ENCODE measurements at regions not wholly inside any gene's neighbourhood (a gene's known extent, or its start where the extent isn't known, plus 50 kb on each side); places are given as distances from the start of the nearest gene placed in this dataset.

DNA sequence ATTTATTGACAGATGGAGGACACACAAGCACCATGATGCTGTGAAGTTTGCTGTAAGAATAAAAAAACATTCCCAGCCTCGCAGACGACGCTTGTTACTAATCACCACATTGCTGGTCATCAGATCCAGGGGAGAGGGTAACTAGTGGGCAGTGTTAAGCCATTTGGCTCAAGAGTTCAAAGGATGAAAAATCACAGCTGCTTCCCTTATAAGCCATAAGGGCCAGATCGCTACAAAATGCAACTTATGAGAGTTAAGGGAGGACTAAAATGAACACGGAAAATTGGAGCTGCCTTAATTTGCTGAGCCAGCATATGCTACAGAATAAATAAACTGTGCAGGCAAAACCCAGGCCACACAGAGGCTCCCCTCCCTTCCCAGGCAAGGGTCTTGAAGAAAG is 522.6 kb downstream of the TDRD15 start:
- no peak for DNase-seq

- DNase-seq, result no peak
These were observed 526.8 kb downstream of the TDRD15 start for GRCh38 chr2:21650569-21650968.

GRCh38 chr2:21655136-21655535 is 531.4 kb downstream of the TDRD15 start:
- DNase-seq, result no peak

- no peak for DNase-seq
These were observed 532.7 kb downstream of the TDRD15 start for GRCh38 chr2:21656330-21657075.

DNA sequence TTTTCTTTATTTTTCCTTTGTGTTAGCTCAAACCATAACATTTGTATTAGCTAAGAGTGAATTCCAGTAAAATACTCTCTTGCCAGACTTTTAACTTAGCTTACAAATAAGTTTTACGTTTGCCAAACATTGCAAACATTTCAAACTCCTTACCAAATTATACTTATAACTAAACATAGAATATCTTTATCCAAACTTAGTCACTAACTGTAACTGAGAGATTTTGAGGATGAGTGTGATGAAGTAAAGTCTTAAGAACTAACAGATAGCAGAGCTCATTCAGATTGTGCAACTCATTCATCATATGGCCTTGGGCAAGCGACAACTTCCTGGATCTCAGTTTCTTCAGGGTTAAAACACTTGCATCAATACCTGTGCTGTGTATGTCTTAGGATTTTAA is 533.7 kb downstream of the TDRD15 start:
- peak; percentile 1 for DNase-seq

DNA sequence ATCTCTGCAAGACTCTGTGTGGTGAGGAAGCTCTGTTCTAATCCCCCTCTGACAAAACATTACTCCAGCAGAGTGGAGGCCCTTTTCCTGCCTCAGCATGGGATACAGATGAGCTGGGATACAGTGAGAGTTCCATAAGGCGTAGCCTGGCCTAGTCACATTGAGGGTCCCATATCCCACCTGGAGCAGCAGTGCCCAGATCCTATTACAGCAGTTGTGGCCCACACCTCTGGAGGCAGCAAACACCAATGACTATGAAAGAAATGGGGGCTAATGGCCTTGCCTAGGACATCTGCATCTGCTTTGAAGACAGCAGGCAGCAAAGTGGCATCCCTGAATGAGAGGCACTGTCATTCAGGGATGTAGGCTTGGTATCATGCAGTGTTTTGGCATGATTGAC is 534.5 kb downstream of the TDRD15 start:
- DNase-seq, result no peak

DNA sequence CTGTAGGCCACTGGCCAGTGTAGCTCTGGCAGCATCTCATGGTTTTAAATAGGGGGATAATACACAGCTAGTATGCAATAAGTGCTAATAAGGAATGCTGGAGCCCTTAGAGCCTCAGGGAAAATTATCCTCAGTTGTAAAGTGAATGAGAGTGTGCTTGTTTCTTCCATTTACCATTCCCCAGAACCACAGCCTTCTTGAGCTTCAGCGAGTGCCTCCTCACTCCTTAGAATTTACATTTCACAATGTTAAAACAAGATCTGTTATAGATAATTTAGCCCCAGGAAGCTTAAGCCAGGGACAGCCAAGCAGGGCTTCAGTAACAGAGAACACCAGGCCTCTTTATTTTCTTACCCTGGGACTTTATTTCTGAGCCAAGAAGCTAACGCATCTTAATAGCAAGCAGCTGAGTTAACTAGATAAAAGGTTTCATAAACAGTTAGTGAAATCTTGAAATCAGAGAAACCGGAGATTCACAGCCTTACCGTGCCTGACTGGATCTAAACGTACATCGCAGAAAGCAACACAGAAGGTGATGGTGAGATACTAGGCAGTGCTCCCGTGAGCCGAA is 535.2 kb downstream of the TDRD15 start:
- no peak for DNase-seq

- DNase-seq, result no peak
These were observed 540.3 kb downstream of the TDRD15 start for GRCh38 chr2:21664083-21664482.

GRCh38 chr2:21667638-21668037 is 543.9 kb downstream of the TDRD15 start:
- no peak for DNase-seq

GRCh38 chr2:21668078-21668710 is 544.4 kb downstream of the TDRD15 start:
- DNase-seq, result no peak

DNA sequence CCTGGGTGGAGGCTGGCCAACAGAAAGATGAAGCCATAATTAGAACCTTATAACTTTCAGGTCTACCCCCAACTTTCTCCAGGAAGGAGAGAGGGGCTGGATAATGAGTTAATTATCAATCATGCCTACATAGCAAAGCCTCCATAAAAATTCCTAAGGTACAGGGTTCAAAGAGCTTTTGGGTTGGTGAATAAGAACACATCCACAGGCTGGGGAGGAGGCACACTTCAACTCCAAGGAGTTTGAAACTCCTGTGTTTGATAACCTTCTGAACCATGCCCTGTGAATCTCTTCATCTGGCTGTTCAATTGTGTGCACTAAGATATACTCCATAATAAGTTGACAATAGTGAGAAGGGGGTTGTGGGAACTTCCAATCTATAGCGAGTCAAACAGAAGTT is 552.3 kb downstream of the TDRD15 start:
- no peak for DNase-seq

- DNase-seq, result no peak
These were observed 552.9 kb downstream of the TDRD15 start for GRCh38 chr2:21676676-21677075.

DNA sequence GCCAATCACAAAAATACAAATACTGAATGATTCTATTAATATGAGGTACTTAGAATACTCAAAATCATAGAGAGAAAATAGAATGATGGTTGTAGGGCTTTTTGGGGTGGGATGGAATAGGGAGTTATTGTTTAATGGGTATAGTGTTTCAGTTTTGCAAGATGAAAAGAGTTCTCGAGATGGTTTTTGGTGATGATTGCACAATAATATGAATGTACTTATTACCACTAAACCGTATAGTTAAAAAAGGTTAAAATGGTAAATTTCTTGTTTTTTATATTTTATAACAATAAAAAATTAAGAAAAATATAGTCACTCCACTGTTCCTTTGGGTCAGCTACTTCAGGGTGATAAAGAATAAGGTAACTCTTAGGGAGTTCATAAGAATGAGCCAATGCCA is 560.1 kb downstream of the TDRD15 start:
- DNase-seq, result no peak

GRCh38 chr2:21687589-21687988 is 563.8 kb downstream of the TDRD15 start:
- no peak for DNase-seq

DNA sequence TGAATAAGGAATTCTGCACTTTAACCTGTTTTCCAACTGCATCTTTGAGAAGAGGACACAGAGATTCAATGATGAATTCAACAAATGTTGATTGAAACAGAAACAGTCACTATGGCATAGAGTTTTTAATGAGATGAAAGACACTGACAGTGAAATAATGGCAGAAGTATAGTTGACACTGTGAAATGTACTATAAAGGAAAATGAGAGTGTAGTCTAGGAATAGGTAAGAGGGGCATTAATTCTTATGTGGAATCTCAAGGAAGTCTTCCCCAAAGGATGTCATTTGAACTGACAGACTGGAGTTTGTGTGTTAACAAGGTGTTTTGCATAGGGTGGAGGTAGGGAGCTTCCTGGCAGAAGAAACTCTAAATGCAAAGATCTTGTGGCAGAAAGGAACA is 566.2 kb downstream of the TDRD15 start:
- no peak for DNase-seq

- DNase-seq, result no peak
These were observed 569.3 kb downstream of the TDRD15 start for GRCh38 chr2:21693081-21693480.

DNA sequence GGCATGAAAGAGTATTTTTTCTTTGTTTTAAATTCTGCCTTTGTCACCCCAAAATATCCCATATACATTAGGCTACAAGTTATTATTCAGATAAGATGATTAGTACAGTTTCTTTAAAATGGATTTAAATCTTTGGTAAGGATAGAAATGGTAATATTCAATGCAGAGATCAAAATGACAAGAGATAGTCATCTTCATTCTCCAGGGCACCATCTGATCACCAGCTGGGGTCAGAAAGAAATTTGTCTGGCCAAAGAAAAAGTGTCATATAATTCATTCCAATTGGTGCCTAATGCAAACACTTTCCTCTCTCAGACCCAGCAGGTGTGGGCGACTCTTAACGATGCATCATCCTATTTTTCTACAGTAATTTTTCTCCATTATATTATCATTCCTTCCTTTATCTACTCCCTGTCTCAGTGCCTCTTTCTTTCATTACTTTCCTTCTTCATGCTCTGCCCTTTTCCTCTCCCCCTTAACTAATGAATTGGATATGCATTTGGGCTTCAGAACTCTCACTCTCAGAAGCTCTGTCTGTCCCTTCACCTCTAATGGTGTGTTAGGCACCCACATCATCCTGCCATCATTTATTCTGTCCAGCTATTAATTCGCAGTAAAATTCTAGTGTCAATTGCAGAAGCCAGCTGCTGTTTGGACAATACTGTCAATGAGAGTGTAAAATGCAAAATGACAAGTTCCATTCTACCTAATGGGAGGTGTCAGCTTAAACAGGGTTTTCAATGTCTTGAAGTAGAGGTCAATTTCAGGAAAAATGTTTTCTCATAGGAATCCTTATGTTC is 570.5 kb downstream of the TDRD15 start:
- no peak for DNase-seq

- DNase-seq, result no peak
These were observed 573.1 kb downstream of the TDRD15 start for GRCh38 chr2:21696900-21697299.

- DNase-seq, result no peak
These were observed 576.9 kb downstream of the TDRD15 start for GRCh38 chr2:21700644-21701043.

GRCh38 chr2:21710031-21710430 is 586.3 kb downstream of the TDRD15 start:
- no peak for DNase-seq

- DNase-seq, result no peak
These were observed 586.7 kb downstream of the TDRD15 start for GRCh38 chr2:21710496-21710895.

DNA sequence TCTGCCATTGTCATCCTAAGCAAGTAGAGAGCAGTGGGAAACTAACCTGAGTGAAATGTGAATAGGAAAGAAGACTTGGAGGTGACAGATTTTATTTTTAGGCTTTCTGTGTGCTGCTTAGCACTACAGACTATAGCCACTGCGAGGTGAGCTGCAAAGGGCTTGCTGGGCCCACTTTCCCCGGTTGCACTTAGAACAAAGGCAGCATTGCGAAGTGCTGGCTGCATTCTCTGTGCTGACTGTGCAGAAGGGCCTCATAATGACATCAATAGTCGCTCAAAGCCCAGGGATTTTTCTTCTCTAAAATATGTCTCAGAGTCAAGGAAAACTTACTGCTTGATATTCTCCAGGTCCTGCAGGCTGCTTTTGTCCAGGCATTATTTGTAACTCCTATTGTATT is 592.1 kb downstream of the TDRD15 start:
- DNase-seq, result no peak

DNA sequence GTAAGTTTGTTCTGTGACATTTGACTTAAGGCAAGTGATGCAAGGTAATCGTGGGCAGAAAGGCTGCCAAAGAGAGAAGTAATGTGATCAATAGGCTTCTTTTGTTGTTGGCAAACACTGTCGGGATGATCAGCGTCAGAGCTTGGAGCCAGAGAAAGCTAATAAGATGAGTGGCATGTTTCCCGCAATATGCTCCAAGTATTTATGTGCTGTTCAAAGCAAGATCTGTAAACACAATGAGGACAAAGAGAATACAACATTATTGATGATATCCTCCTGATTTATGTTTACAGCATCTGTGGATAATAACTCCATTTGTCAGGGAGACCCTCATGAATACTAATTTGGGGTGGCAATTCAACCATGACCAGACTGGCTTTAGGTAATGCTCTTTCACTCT is 603.3 kb downstream of the TDRD15 start:
- DNase-seq, result no peak

DNA sequence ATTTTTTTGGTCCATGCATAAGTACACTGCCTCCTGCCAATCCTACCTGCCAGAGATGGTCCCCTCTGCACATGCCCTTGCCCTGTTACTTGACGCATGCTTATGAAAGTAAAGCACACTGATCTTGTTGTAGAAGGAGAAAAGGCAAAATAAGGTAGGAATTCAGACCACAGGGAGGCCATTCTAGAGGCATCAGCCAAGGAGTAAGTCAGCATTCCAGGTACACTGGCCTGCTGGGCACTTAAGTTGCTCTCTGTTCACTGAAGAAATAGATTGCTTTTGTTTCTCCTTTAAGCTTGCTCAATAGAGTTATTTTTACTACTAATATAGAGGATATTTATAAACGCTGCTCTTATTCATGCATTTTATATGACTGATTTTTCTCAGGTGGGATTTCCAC is 604.4 kb downstream of the TDRD15 start:
- no peak for DNase-seq
